ENCODE measurements at regions not wholly inside any gene's neighbourhood (a gene's known extent, or its start where the extent isn't known, plus 50 kb on each side); places are given as distances from the start of the nearest gene placed in this dataset.

- H3K9ac ChIP-seq (ENCODE audit: low read depth, low read length), result no peak overlapping the region
These were observed 331.0 kb downstream of the PCDH7 start for GRCh38 chr4:31051151-31051550.

DNA sequence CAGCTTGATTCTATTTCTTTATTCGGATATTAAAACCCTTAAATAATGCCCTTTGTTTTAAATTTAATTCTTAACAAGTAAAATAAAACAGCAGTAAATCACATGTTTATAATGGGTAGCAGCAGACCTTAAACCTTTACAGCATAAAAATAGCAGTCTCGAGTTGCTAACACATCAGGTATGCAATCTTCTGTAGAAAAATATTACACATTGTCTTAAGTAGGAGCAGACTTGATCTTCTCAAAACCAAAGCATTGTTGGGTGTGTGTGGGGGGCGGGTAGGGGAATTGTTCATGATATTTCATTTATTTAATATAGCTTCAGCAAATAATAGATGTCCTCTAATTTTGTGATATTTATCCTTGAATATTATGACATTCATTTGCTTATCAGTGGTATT lies 331.4 kb downstream of the PCDH7 start:
- Histone ChIP-seq H3K27me3 (ENCODE audit: control insufficient read depth, insufficient read depth, low read length) (no peaks in the 10 kb centered on the region), H3K9ac (ENCODE audit: low read depth, low read length) (no peak overlapping the region), H3K4me1 (ENCODE audit: control insufficient read depth, insufficient read depth, low read length) (no peaks in the 10 kb centered on the region), H3K9me3 (ENCODE audit: control insufficient read depth, insufficient read depth, low read length) (no peaks in the 10 kb centered on the region), H3K4me3 (ENCODE audit: low read depth, low read length) (no peak overlapping the region), H3K36me3 (ENCODE audit: control insufficient read depth, insufficient read depth, low read length) (no peaks in the 10 kb centered on the region)

More at GRCh38 chr4:31051151-31051550, 331.0 kb downstream of the PCDH7 start:
- no peaks in the 10 kb centered on the region for H3K36me3 ChIP-seq (ENCODE audit: control insufficient read depth, insufficient read depth, low read length)
- H3K4me3 ChIP-seq (ENCODE audit: low read depth, low read length), result no peak overlapping the region
- no peaks in the 10 kb centered on the region for H3K27me3 ChIP-seq (ENCODE audit: control insufficient read depth, insufficient read depth, low read length)
- no peaks in the 10 kb centered on the region for H3K4me1 ChIP-seq (ENCODE audit: control insufficient read depth, insufficient read depth, low read length)
- H3K9me3 ChIP-seq (ENCODE audit: control insufficient read depth, insufficient read depth, low read length), result no peaks in the 10 kb centered on the region

GRCh38 chr4:31052519-31052918 lies 332.4 kb downstream of the PCDH7 start:
- H3K36me3 ChIP-seq (ENCODE audit: control insufficient read depth, insufficient read depth, low read length), result no peaks in the 10 kb centered on the region
- no peaks in the 10 kb centered on the region for H3K9me3 ChIP-seq (ENCODE audit: control insufficient read depth, insufficient read depth, low read length)
- H3K4me1 ChIP-seq (ENCODE audit: control insufficient read depth, insufficient read depth, low read length), result no peaks in the 10 kb centered on the region
- H3K9ac ChIP-seq (ENCODE audit: low read depth, low read length), result no peak overlapping the region
- no peaks in the 10 kb centered on the region for H3K27me3 ChIP-seq (ENCODE audit: control insufficient read depth, insufficient read depth, low read length)
- no peak overlapping the region for H3K4me3 ChIP-seq (ENCODE audit: low read depth, low read length)

- no peak overlapping the region for H3K4me3 ChIP-seq (ENCODE audit: low read depth, low read length)
- H3K27me3 ChIP-seq (ENCODE audit: control insufficient read depth, insufficient read depth, low read length), result no peaks in the 10 kb centered on the region
- H3K36me3 ChIP-seq (ENCODE audit: control insufficient read depth, insufficient read depth, low read length), result no peaks in the 10 kb centered on the region
- H3K9ac ChIP-seq (ENCODE audit: low read depth, low read length), result no peak overlapping the region
- no peaks in the 10 kb centered on the region for H3K4me1 ChIP-seq (ENCODE audit: control insufficient read depth, insufficient read depth, low read length)
- no peaks in the 10 kb centered on the region for H3K9me3 ChIP-seq (ENCODE audit: control insufficient read depth, insufficient read depth, low read length)
These were observed 333.3 kb downstream of the PCDH7 start for GRCh38 chr4:31053451-31053850.

DNA sequence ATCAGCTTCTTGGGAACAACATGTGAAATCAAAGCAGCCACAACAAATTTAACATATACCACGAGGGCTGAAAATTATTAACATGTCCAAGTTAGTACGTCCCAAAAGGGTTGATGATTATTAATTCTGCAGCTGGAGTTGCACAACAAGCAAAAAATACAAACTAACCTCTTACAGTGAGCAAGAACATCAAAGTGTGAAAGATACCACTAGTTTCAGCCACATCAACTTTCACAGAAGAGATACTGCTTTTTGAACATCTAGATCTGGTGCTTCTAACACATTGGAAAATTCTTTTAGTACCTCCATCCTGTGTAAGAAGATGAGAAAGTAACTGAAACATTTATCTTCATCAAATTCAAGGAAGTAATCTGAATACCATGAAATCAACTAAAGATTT lies 334.1 kb downstream of the PCDH7 start:
- no peak overlapping the region for H3K9ac ChIP-seq (ENCODE audit: low read depth, low read length)
- no peaks in the 10 kb centered on the region for H3K36me3 ChIP-seq (ENCODE audit: control insufficient read depth, insufficient read depth, low read length)
- H3K9me3 ChIP-seq (ENCODE audit: control insufficient read depth, insufficient read depth, low read length), result no peaks in the 10 kb centered on the region
- no peaks in the 10 kb centered on the region for H3K4me1 ChIP-seq (ENCODE audit: control insufficient read depth, insufficient read depth, low read length)
- H3K4me3 ChIP-seq (ENCODE audit: low read depth, low read length), result no peak overlapping the region
- H3K27me3 ChIP-seq (ENCODE audit: control insufficient read depth, insufficient read depth, low read length), result no peaks in the 10 kb centered on the region

DNA sequence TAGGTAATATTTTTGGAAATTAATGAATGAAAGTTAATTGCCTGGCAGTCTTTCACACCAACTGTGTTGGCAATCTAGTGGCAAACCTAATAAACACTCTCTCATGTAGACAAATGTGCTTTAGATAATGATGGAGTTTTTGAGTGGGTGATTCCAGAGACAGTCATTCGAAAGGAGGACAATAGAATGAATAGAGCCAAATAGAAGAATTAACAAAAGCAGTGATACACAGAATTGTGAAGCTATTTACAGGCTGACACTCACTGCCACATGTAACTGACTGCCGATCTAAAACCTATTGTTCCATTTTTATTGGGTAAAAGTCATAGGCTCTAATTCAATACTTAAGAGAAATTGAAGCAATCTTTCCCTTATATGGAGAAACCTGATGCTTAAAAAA lies 338.5 kb downstream of the PCDH7 start:
- Histone ChIP-seq H3K27me3 (ENCODE audit: control insufficient read depth, insufficient read depth, low read length) (no peaks in the 10 kb centered on the region), H3K4me3 (ENCODE audit: low read depth, low read length) (no peak overlapping the region), H3K9ac (ENCODE audit: low read depth, low read length) (no peak overlapping the region), H3K4me1 (ENCODE audit: control insufficient read depth, insufficient read depth, low read length) (no peaks in the 10 kb centered on the region), H3K36me3 (ENCODE audit: control insufficient read depth, insufficient read depth, low read length) (no peaks in the 10 kb centered on the region), H3K9me3 (ENCODE audit: control insufficient read depth, insufficient read depth, low read length) (no peaks in the 10 kb centered on the region)

DNA sequence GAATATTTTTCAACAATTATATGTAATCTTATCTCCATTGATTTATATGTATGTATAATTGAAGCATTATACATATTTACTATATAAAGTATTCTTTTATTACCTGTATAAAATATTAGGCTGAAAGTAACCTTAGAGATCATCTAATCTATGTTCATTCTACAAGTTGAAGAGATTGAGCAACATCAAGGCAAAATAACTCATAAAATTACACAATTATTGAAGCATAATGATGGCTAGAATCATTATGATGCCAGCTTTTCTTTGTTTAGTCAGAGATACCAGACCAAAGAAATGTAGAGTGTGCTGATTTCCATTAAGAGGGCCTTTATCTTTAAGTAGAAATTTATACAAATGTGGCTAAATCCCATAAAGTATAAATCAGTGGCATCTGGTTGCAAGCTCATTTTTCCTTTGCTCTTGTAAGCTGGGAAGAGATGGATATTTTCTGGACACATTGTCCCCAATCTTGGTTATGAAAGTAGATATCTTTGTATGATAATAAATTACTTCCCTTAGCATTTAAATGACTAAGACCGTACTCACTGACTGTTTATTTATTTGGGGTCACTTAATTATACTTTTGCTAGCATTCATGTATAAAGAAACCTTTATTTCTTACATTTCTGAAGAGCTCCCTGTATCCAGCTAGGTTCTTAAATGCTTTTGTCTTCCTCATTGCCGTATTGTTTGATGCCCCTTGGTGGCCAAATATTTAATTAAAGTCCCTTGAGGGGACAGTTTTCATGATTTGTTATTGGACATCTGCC lies 339.8 kb downstream of the PCDH7 start:
- Histone ChIP-seq H3K9me3 (ENCODE audit: control insufficient read depth, insufficient read depth, low read length) (no peaks in the 10 kb centered on the region), H3K4me1 (ENCODE audit: control insufficient read depth, insufficient read depth, low read length) (no peaks in the 10 kb centered on the region), H3K4me3 (ENCODE audit: low read depth, low read length) (no peak overlapping the region), H3K36me3 (ENCODE audit: control insufficient read depth, insufficient read depth, low read length) (no peaks in the 10 kb centered on the region), H3K27me3 (ENCODE audit: control insufficient read depth, insufficient read depth, low read length) (no peaks in the 10 kb centered on the region), H3K9ac (ENCODE audit: low read depth, low read length) (no peak overlapping the region)

GRCh38 chr4:31065086-31065485 lies 344.9 kb downstream of the PCDH7 start:
- H3K9me3 ChIP-seq (ENCODE audit: control insufficient read depth, insufficient read depth, low read length), result no peaks in the 10 kb centered on the region
- H3K36me3 ChIP-seq (ENCODE audit: control insufficient read depth, insufficient read depth, low read length), result no peaks in the 10 kb centered on the region
- H3K4me1 ChIP-seq (ENCODE audit: control insufficient read depth, insufficient read depth, low read length), result no peaks in the 10 kb centered on the region
- no peak overlapping the region for H3K9ac ChIP-seq (ENCODE audit: low read depth, low read length)
- no peaks in the 10 kb centered on the region for H3K27me3 ChIP-seq (ENCODE audit: control insufficient read depth, insufficient read depth, low read length)
- H3K4me3 ChIP-seq (ENCODE audit: low read depth, low read length), result no peak overlapping the region

GRCh38 chr4:31068257-31069075 lies 348.3 kb downstream of the PCDH7 start:
- Histone ChIP-seq H3K9ac (ENCODE audit: low read depth, low read length) (no peak overlapping the region), H3K27me3 (ENCODE audit: control insufficient read depth, insufficient read depth, low read length) (no peaks in the 10 kb centered on the region), H3K4me1 (ENCODE audit: control insufficient read depth, insufficient read depth, low read length) (no peaks in the 10 kb centered on the region), H3K9me3 (ENCODE audit: control insufficient read depth, insufficient read depth, low read length) (no peaks in the 10 kb centered on the region), H3K4me3 (ENCODE audit: low read depth, low read length) (no peak overlapping the region), H3K36me3 (ENCODE audit: control insufficient read depth, insufficient read depth, low read length) (no peaks in the 10 kb centered on the region)

DNA sequence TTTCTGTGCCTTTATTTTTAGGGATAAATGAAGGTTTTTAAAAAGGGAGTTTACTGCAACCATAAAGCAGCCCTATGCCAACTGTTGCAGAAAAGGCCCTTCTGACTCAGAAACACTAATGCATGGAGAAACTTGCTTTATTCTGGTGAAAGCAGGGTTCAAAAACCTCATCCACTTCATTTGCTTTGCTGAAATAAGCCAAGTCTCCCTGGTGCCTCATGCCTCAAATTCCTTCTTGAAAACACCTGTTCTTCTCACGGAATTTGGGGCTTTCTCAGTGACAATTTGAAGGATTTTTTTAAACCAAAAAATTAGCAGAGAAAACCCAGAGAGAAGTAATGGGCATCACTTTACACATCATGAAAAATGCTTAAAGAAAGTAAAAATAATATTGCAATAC lies 349.0 kb downstream of the PCDH7 start:
- H3K27me3 ChIP-seq (ENCODE audit: control insufficient read depth, insufficient read depth, low read length), result no peaks in the 10 kb centered on the region
- H3K9me3 ChIP-seq (ENCODE audit: control insufficient read depth, insufficient read depth, low read length), result no peaks in the 10 kb centered on the region
- no peak overlapping the region for H3K9ac ChIP-seq (ENCODE audit: low read depth, low read length)
- H3K4me3 ChIP-seq (ENCODE audit: low read depth, low read length), result no peak overlapping the region
- H3K4me1 ChIP-seq (ENCODE audit: control insufficient read depth, insufficient read depth, low read length), result no peaks in the 10 kb centered on the region
- no peaks in the 10 kb centered on the region for H3K36me3 ChIP-seq (ENCODE audit: control insufficient read depth, insufficient read depth, low read length)

GRCh38 chr4:31071508-31072486 lies 351.6 kb downstream of the PCDH7 start:
- H3K4me3 ChIP-seq (ENCODE audit: low read depth, low read length), result no peak overlapping the region
- no peaks in the 10 kb centered on the region for H3K4me1 ChIP-seq (ENCODE audit: control insufficient read depth, insufficient read depth, low read length)
- no peaks in the 10 kb centered on the region for H3K9me3 ChIP-seq (ENCODE audit: control insufficient read depth, insufficient read depth, low read length)
- H3K27me3 ChIP-seq (ENCODE audit: control insufficient read depth, insufficient read depth, low read length), result no peaks in the 10 kb centered on the region
- H3K9ac ChIP-seq (ENCODE audit: low read depth, low read length), result no peak overlapping the region
- no peaks in the 10 kb centered on the region for H3K36me3 ChIP-seq (ENCODE audit: control insufficient read depth, insufficient read depth, low read length)
